ENCODE measurements at regions not wholly inside any gene's neighbourhood (a gene's known extent, or its start where the extent isn't known, plus 50 kb on each side); places are given as distances from the start of the nearest gene placed in this dataset.
"Not testable (repeated sequence)": the region's sequence is repeated elsewhere in the genome, so short reads cannot be mapped to it uniquely, and the experiment has no call there.

DNA sequence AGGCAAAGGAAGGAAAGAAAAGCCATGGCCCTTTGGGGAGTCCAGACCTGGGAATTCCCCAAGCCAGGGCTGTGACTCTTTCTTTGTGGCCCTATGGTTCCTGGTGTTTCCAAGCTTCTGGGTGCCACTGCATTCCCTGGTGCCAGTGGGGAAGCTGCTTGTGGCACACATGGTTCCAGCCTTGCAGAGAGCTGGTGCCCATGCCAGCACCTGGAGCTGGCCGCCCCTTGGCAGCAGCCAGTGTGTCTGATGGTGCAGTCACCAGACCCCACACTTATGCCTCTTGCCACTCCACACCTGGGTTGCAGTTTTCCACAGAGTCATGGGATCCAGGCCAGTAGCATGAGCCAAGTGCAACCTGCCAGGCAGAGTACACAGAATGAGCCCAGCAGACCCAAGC, 1495.3 kb upstream of the NUDT12 start:
- TF ChIP-seq, protein P1, sequence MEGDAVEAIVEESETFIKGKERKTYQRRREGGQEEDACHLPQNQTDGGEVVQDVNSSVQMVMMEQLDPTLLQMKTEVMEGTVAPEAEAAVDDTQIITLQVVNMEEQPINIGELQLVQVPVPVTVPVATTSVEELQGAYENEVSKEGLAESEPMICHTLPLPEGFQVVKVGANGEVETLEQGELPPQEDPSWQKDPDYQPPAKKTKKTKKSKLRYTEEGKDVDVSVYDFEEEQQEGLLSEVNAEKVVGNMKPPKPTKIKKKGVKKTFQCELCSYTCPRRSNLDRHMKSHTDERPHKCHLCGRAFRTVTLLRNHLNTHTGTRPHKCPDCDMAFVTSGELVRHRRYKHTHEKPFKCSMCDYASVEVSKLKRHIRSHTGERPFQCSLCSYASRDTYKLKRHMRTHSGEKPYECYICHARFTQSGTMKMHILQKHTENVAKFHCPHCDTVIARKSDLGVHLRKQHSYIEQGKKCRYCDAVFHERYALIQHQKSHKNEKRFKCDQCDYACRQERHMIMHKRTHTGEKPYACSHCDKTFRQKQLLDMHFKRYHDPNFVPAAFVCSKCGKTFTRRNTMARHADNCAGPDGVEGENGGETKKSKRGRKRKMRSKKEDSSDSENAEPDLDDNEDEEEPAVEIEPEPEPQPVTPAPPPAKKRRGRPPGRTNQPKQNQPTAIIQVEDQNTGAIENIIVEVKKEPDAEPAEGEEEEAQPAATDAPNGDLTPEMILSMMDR (IDR thresholded peaks at IDR 0.05; ENCODE audit: insufficient read depth, low read length, severe bottlenecking), result no peak
- no peaks in the 10 kb centered on the region for H3K27me3 ChIP-seq (ENCODE audit: control insufficient read depth, insufficient read depth, low read length)
- DNase-seq (ENCODE audit: low read depth) (no peak), FAIRE-seq (no peak)
- no peaks in the 10 kb centered on the region for H3K36me3 ChIP-seq (ENCODE audit: control insufficient read depth, insufficient read depth, low read length)
- no peak overlapping the region for H3K4me3 ChIP-seq (ENCODE audit: low read depth, low read length)

DNA sequence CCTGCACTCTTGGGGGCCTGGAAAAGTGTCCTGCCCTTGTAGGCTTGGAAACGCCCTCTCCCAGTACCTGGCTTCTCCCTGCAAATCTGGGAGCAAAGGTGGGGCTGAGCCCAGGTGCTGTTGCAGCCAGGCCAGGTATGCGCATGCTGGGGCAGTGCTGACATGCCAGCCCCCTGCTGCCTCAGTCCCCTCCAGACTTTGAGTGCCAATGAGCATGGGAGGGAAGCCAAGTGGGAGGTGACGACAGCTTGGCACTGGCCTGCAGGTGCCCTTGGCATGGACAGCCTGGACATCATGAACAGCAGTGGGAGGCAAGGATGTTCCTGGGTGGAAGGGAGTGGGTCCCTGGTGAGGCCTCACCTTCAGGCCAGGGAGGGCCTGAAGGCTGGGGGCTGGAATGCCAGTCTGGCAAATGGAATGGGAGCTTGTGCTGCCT, 1494.4 kb upstream of the NUDT12 start:
- Histone ChIP-seq H3K36me3 (ENCODE audit: control insufficient read depth, insufficient read depth, low read length) (no peaks in the 10 kb centered on the region), H3K27me3 (ENCODE audit: control insufficient read depth, insufficient read depth, low read length) (no peaks in the 10 kb centered on the region), H3K4me3 (ENCODE audit: low read depth, low read length) (no peak overlapping the region)
- TF ChIP-seq, protein P1 (IDR thresholded peaks at IDR 0.05; ENCODE audit: insufficient read depth, low read length, severe bottlenecking), result no peak
- FAIRE-seq (no peak), DNase-seq (ENCODE audit: low read depth) (no peak)

DNA sequence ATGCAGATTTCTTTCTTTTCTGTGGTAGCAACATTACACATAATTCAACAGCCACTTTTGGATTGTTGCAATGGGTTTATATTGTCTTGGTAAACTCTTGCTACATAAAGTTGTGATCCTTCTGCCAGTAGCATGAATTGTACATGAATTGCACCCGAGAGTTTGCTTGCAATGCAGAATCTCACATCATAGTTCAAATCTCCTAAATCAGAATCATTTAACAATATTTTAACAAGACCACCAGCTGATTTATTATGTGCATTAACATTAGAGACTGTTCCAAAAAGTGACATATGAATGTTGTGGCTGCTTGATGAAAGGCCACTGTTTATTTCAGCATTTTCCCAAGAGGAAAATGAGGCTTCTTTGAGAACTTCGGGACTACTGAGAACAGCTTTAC, 1491.8 kb upstream of the NUDT12 start:
- no peak for FAIRE-seq
- TF ChIP-seq, protein P1 (IDR thresholded peaks at IDR 0.05; ENCODE audit: insufficient read depth, low read length, severe bottlenecking), result no peak
- no peaks in the 10 kb centered on the region for H3K36me3 ChIP-seq (ENCODE audit: control insufficient read depth, insufficient read depth, low read length)
- DNase-seq (ENCODE audit: low read depth), result no peak
- no peak overlapping the region for H3K4me3 ChIP-seq (ENCODE audit: low read depth, low read length)
- no peaks in the 10 kb centered on the region for H3K27me3 ChIP-seq (ENCODE audit: control insufficient read depth, insufficient read depth, low read length)

DNA sequence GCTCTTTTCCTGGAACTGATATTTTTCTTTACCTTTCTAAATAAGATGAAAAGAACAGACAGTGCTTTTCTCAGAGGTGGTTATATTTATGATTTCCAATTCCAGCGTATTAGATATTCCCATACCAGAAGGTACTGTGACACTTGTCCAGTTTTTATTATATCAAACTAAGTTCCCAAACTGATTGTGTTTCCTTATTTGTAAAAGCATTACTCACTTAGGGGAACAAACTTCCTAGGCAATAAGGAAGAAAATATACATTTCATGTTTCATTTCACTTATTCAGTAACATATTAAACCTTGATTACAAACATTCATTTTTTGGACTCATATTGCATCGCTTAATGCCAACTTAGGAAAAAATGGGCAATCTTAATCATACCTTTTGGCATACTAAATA, 1480.0 kb upstream of the NUDT12 start:
- DNase-seq (ENCODE audit: low read depth) (no peak), FAIRE-seq (no peak)
- Histone ChIP-seq H3K27me3 (ENCODE audit: control insufficient read depth, insufficient read depth, low read length) (no peaks in the 10 kb centered on the region), H3K36me3 (ENCODE audit: control insufficient read depth, insufficient read depth, low read length) (no peaks in the 10 kb centered on the region), H3K4me3 (ENCODE audit: low read depth, low read length) (no peak overlapping the region)
- TF ChIP-seq, protein P1 (IDR thresholded peaks at IDR 0.05; ENCODE audit: insufficient read depth, low read length, severe bottlenecking), result no peak

DNA sequence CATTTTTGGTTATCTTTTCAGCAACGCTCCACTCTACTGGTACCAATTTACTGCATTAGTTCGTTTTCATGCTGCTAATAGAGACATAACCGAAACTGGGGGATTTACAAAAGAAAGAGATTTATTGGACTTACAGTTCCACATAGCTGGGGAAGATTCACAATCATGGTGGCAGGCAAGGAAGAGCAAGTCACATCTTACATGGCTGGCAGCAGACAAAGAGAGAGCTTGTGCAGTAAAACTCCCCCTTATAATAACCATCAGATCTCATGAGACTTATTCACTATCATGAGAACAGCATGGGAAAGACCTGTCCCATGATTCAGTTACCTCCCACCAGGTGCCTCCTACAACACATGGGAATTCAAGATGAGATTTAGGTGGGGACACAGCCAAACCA, 1474.2 kb upstream of the NUDT12 start:
- not testable (repeated sequence) for FAIRE-seq; DNase-seq (ENCODE audit: low read depth); H3K4me3 ChIP-seq (ENCODE audit: low read depth, low read length); H3K27me3 ChIP-seq (ENCODE audit: control insufficient read depth, insufficient read depth, low read length); H3K36me3 ChIP-seq (ENCODE audit: control insufficient read depth, insufficient read depth, low read length)

DNA sequence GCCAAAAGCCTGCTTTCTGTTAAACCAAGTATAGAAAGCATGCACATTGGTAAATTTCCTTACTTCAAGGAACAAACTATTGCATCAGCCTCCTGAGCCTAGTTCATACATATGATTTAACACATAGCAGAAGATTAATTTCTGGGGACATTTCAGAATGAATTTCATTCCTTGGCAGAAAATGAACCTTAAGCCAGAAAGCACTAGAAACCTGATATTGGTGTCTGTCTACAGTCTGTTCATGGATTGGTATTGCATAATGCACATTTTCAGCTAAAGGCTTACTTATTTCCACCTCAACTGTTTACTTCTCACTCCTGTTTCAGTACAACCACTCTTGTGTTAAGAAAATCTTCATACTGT, 1471.8 kb upstream of the NUDT12 start:
- Histone ChIP-seq H3K4me3 (ENCODE audit: low read depth, low read length) (no peak overlapping the region), H3K27me3 (ENCODE audit: control insufficient read depth, insufficient read depth, low read length) (no peaks in the 10 kb centered on the region), H3K36me3 (ENCODE audit: control insufficient read depth, insufficient read depth, low read length) (no peaks in the 10 kb centered on the region)
- TF ChIP-seq, protein P1 (IDR thresholded peaks at IDR 0.05; ENCODE audit: insufficient read depth, low read length, severe bottlenecking), result no peak
- FAIRE-seq (no peak), DNase-seq (ENCODE audit: low read depth) (no peak)
